GM10266 (cell line): ENCODE measurements at regions not wholly inside any gene's neighbourhood (a gene's known extent, or its start where the extent isn't known, plus 50 kb on each side); places are given as distances from the start of the nearest gene placed in this dataset.
"Not testable (repeated sequence)": the region's sequence is repeated elsewhere in the genome, so short reads cannot be mapped to it uniquely, and the experiment has no call there.

Experiments
- DNase-seq: peaks from one replicate; pipeline ENCODE4 v3.0.0; 2012; ENCODE audit errors: extremely low spot score
- TF ChIP-seq, protein P1 (sequence below): IDR thresholded peaks from 2 replicates; pipeline ENCODE4 v1.5.1; 2012; ENCODE audit warnings: mild to moderate bottlenecking, low read depth; ENCODE audit not compliant: control insufficient read depth, insufficient read depth; ENCODE audit errors: missing control alignments

DNA sequence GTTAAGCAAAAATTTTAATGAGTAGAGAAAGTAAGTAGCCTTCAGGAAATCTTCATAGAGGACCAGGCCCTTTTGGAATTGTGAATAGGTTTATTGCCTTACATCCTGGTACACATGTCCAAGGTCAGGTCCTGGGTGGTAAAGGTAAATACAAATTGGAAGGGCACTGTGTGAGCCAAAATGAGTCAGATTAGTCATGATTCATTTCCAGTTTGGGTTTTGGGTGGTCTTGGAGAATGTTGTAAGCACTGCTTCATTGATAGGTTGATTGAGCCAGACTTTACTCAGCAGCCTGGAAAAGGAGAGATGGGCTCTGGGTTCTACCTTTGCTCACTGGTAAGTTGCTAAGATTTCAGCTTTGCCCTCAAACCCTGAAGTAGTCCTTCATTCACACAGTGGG is 82.5 kb upstream of the ZNF169 start:
- TF ChIP-seq, protein P1, sequence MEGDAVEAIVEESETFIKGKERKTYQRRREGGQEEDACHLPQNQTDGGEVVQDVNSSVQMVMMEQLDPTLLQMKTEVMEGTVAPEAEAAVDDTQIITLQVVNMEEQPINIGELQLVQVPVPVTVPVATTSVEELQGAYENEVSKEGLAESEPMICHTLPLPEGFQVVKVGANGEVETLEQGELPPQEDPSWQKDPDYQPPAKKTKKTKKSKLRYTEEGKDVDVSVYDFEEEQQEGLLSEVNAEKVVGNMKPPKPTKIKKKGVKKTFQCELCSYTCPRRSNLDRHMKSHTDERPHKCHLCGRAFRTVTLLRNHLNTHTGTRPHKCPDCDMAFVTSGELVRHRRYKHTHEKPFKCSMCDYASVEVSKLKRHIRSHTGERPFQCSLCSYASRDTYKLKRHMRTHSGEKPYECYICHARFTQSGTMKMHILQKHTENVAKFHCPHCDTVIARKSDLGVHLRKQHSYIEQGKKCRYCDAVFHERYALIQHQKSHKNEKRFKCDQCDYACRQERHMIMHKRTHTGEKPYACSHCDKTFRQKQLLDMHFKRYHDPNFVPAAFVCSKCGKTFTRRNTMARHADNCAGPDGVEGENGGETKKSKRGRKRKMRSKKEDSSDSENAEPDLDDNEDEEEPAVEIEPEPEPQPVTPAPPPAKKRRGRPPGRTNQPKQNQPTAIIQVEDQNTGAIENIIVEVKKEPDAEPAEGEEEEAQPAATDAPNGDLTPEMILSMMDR: no peak
- DNase-seq: no peak

DNA sequence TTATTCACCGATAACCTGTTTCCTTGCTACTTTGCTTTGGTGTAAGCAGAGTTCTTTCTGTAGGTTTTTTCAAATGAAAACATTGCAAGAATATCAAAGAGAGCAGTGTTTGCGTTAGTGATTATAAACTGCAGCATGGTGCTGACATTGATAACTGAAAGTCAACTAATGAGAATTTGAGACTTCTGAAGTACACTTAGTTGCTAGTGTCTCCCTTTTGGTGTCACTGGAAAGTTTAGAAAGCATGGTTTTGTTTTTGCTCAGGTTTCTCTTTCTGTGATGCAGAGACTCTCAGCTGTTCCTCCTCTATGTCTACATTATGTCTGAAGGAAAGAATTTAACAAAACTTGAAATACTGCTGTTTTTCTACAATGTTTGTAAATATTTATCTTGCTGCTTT is 80.2 kb upstream of the ZNF169 start:
- TF ChIP-seq, protein P1: no peak
- DNase-seq: peak; percentile 58

DNA sequence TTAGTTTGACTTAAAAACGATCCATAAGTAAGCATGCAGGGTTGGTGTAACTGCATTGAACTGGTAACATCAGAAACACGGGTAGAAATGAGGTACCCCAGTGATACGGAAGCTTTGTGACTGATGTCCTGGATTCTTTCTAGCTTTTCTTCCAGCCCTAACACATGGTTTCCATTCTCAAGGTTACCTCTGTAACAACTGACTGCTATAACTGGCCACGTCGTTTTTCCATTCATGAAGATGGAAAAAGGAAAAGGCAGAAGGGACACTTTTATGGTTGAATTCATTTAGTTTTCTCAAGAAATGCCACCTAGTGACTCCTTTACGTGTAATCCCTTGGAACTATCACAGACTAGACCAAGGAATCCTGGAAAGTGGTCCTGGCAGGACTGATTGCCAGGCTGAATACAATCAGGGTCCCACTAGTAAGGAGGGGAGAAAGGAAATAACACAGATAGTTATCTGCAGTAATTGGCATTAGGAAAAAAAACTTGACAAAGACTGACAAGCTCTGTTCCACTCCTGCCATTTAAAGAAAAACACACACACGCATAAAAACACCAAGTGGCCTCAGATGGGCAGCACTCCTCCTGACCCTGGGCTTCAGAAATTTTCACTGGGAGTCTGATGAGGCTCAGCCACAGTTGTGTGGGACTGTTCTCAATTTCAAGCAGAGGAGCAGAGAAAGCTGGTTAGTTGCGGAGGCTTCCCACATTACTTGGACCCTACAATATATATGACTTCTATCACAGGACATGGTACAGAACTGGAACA is 77.5 kb upstream of the ZNF169 start:
- DNase-seq: no peak
- TF ChIP-seq, protein P1: no peak

DNA sequence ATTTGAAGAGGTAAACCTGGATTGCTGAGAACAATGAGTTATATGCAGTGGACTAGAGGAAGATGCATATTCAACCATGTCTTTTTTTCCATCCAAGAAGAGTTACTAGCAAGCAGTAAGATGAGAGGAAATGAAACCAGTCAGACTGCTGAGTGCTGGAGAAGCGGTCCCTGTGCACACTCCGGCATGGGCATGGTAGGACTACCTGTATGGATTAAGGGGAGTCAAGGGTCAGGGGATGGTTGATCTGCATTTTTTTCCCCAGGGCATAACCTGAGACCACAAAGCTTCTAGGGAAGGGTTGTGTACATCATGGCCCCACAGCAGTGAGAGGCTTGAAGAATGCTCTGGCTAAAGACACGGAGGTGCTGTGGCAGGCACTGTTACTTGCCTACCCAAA is 76.6 kb upstream of the ZNF169 start:
- TF ChIP-seq, protein P1: no peak
- no peak for DNase-seq

DNA sequence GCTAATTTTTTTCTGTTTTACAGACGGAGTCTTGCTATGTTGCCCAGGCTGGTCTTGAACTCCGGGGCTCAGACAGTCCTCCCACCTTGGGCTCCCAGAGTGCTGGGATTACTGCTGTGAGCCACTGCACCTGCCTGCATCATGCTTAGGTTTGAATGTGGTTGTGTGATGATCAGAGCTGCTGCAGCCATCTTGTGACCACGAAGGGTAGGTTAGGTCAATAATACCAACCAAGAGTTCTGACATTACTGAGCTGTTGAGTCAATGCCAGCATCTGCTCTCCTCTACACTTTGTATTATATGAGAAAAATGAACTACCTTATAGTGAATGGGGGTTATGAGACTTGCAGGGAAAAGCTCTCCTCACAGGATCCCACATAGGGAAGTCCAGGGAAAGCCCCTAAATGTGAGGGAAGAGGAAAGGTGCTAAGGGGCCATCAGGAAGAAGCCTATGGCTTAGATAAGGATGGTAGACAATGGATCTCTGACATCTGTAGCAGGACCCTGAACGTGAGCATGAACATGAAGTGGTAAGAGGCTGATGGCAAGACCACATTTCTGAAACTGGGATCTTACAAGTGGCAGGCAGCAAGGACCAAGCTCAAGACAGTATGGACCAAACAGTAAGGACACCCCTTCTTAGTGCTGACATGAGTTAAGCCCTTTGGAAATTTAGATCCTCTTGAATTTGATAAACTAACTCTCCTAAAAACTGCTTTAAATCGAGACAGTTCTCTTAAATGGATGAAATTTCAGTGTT is 75.7 kb upstream of the ZNF169 start:
- TF ChIP-seq, protein P1: no peak
- DNase-seq: no peak

DNA sequence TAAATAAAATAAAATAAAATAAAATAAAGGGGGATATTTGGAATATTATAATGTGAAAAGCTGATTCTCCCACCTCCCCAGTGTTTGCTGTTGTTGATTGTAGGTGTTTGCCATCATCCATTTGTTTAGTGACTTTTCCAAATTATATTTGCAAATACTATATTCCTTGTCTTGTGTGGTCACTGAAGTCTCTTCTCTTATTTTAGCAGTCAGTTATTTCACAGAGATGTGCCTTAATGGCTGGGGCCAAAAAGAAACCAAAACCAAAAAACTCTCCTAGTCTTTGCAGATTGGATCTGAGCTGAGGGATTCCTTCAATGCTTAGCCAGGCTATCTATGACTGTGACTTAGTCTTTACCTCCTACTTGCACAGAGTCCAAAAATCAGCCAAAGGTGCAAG is 70.9 kb upstream of the ZNF169 start:
- DNase-seq: no peak
- TF ChIP-seq, protein P1: no peak

DNA sequence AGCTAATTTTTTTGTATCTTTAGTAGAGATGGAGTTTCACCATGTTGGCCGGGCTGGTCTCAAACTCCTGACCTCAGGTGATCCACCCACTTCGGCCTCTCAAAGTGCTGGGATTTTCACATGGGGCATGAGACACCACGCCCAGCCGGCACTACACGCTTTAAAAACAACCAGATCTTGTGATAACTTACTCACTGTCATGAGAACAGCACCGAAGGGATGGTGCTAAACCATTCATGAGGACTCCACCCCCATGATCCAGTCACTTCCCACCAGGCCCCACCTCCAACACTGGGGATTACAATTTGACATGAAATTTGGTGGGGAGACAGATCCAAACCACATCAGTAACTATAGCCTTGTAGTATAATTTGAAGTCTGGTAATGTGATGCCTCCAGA is 67.4 kb upstream of the ZNF169 start:
- not testable (repeated sequence) for DNase-seq
